Lower leg skin (tissue), 3 donors: ENCODE measurements at regions not wholly inside any gene's neighbourhood (a gene's known extent, or its start where the extent isn't known, plus 50 kb on each side); places are given as distances from the start of the nearest gene placed in this dataset.

Experiments
- POLR2A ChIP-seq, 2 donors: fragments of 450-650 bp; IDR thresholded peaks; one replicate each; pipeline ENCODE4 v1.6.1; 2016 to 2017; ENCODE audit warnings: antibody characterized with exemption in 2 of 2, mild to moderate bottlenecking in 1 of 2, moderate library complexity in 1 of 2
- TF ChIP-seq, protein P1 (sequence below), 3 donors: fragments of 450-650 bp; IDR thresholded peaks; one replicate each; pipeline ENCODE4 v1.5.1; 2016; ENCODE audit warnings: antibody characterized with exemption in 3 of 3, mild to moderate bottlenecking in 3 of 3, moderate library complexity in 2 of 3

DNA sequence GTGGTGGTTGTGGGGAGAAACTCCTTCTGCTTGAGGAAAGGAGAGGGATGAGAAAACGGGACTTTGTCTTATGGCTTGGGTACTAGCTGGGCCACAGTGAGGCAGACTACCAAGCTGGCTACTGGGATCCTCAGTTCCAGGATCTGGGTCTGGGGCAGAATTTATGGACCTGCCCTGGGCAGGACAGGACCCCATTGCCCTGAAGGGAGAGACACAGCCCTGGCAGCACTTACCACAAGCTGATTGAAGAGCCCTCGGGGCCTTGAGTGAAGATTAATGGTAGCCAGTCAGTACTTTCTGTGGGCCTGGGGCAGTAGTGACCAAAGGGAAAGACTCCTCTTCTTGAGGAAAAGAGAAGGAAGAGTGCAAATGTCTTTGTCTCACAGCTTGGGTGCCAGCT is 799.7 kb downstream of the SI start:
- TF ChIP-seq, protein P1, sequence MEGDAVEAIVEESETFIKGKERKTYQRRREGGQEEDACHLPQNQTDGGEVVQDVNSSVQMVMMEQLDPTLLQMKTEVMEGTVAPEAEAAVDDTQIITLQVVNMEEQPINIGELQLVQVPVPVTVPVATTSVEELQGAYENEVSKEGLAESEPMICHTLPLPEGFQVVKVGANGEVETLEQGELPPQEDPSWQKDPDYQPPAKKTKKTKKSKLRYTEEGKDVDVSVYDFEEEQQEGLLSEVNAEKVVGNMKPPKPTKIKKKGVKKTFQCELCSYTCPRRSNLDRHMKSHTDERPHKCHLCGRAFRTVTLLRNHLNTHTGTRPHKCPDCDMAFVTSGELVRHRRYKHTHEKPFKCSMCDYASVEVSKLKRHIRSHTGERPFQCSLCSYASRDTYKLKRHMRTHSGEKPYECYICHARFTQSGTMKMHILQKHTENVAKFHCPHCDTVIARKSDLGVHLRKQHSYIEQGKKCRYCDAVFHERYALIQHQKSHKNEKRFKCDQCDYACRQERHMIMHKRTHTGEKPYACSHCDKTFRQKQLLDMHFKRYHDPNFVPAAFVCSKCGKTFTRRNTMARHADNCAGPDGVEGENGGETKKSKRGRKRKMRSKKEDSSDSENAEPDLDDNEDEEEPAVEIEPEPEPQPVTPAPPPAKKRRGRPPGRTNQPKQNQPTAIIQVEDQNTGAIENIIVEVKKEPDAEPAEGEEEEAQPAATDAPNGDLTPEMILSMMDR (IDR thresholded peaks at IDR 0.05), result no peak
- no peak for TF ChIP-seq POLR2A (IDR thresholded peaks at IDR 0.05)
